ENCODE measurements at regions not wholly inside any gene's neighbourhood (a gene's known extent, or its start where the extent isn't known, plus 50 kb on each side); places are given as distances from the start of the nearest gene placed in this dataset.

DNA sequence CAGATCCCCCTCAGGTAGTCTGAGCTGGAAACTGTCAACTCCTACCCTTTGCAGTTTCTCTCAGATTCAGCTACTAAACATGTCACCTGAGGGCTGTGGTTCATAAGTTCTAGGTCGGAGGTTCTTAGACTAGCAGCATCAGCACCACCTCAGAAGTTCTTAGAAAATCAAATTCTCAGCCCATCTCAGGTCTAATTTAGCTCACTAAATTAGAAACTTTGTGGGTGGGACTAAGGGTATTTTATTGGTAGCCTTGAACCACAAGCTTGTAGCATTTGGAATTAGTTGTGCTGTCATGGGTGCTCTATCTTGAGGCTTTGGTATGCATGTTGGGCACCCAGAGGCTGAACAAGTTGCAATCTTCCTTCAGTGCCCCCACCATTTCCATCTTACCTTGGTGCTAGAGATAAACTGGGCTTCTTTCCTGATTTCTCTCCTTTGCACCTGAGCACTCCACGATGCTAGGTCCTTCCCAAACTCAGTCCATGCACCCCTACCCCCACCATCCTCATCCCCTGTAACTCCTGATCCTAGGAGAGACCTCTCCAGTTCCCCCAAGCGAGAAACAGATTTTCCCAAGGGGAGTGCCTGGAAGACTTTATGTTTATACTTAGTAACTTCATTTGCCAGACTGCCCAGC, 54.2 kb downstream of the S1PR1 start:
- intact Hi-C loops (cut with DNase I; ENCODE audit: low total_unique reads) = no loop called here
- TF ChIP-seq CTCF (IDR thresholded peaks at IDR 0.05) = no peak
- no peak for DNase-seq (ENCODE audit: low spot score in 2 of 2)
- WGBS, 2 donors = 50 to 55% methylated on average over 3 of the region's 3 CpGs
- no peak overlapping the region for H3K4me3 ChIP-seq (ENCODE audit: low read depth, poor library complexity, severe bottlenecking)

GRCh38 chr1:101291562-101292380, 55.0 kb downstream of the S1PR1 start:
- H3K4me3 ChIP-seq (ENCODE audit: low read depth, poor library complexity, severe bottlenecking) = no peak overlapping the region
- no peak for TF ChIP-seq POLR2A (IDR thresholded peaks at IDR 0.05)
- no peak for TF ChIP-seq CTCF (IDR thresholded peaks at IDR 0.05)
- intact Hi-C loops (cut with DNase I; ENCODE audit: low total_unique reads) = no loop called here
- DNase-seq (ENCODE audit: low spot score in 2 of 2) = peak in 1 of 2 donors; percentile 38
- 48 to 56% methylated on average over 4 of the region's 4 CpGs for WGBS, 2 donors

GRCh38 chr1:101293461-101294051, 56.7 kb downstream of the S1PR1 start:
- intact Hi-C loops (cut with DNase I; ENCODE audit: low total_unique reads) = no loop called here
- no peak overlapping the region for H3K4me3 ChIP-seq (ENCODE audit: low read depth, poor library complexity, severe bottlenecking)
- DNase-seq (ENCODE audit: low spot score in 2 of 2) = no peak
- 77 to 88% methylated on average over 4 of the region's 4 CpGs for WGBS, 2 donors
- TF ChIP-seq POLR2A (IDR thresholded peaks at IDR 0.05) (no peak), CTCF (IDR thresholded peaks at IDR 0.05) (no peak)

GRCh38 chr1:101295209-101295608, 58.4 kb downstream of the S1PR1 start:
- H3K4me3 ChIP-seq (ENCODE audit: low read depth, poor library complexity, severe bottlenecking) = no peak overlapping the region
- no peak for TF ChIP-seq CTCF (IDR thresholded peaks at IDR 0.05)
- no peak for TF ChIP-seq POLR2A (IDR thresholded peaks at IDR 0.05)
- intact Hi-C loops (cut with DNase I; ENCODE audit: low total_unique reads) = no loop called here
- DNase-seq (ENCODE audit: low spot score in 2 of 2) = no peak
- 27 to 34% methylated on average over 4 of the region's 4 CpGs for WGBS, 2 donors

DNA sequence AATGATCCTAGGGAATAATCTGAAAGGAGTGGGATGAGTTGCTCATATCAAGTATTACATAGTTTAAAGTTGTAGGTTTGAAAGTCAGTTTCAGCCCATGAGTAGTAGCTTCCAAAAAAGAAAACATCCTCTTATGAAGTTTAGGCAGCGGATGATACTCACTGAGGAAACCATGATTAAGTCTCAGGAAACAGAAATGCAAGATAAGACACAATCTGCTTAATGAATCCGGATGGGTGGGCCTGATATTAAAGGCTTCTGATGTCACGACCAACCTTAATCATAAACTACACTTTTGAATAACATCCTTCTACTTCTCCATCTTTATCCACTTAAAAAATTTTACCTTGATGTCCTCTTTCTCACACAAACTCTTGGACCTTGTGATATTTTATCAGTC, 61.8 kb downstream of the S1PR1 start:
- H3K4me3 ChIP-seq (ENCODE audit: low read depth, poor library complexity, severe bottlenecking) = no peak overlapping the region
- TF ChIP-seq CTCF (IDR thresholded peaks at IDR 0.05) = no peak
- no peak for TF ChIP-seq POLR2A (IDR thresholded peaks at IDR 0.05)
- intact Hi-C loops (cut with DNase I; ENCODE audit: low total_unique reads) = no loop called here
- no peak for DNase-seq (ENCODE audit: low spot score in 2 of 2)
- 79 to 83% methylated on average over 3 of the region's 3 CpGs for WGBS, 2 donors

All from lower leg skin (tissue), 4 donors.